Ovary (tissue), 3 donors: ENCODE measurements at regions not wholly inside any gene's neighbourhood (a gene's known extent, or its start where the extent isn't known, plus 50 kb on each side); places are given as distances from the start of the nearest gene placed in this dataset.

Source experiments
- CTCF ChIP-seq, 3 donors: fragments of 450-650 bp in 2 of 3; fragments of 200-600 bp in 1 of 3; IDR thresholded peaks; one replicate each; pipeline versions ENCODE4 v1.5.1 to v1.8.0; 2016 to 2022; ENCODE audit warnings: antibody characterized with exemption in 3 of 3, mild to moderate bottlenecking in 1 of 3
- POLR2A ChIP-seq: fragments of 450-650 bp; IDR thresholded peaks from one replicate; pipeline ENCODE4 v1.6.1; 2017; ENCODE audit warnings: antibody characterized with exemption, mild to moderate bottlenecking, moderate library complexity
- donor health status: DM: no; HTN: no; CAD: no.

- no peak for TF ChIP-seq CTCF (IDR thresholded peaks at IDR 0.05)
- TF ChIP-seq POLR2A = no peak
These were observed 344.5 kb upstream of the SFSWAP start for GRCh38 chr12:131366261-131366871.
